ENCODE measurements at regions not wholly inside any gene's neighbourhood (a gene's known extent, or its start where the extent isn't known, plus 50 kb on each side); places are given as distances from the start of the nearest gene placed in this dataset.

DNA sequence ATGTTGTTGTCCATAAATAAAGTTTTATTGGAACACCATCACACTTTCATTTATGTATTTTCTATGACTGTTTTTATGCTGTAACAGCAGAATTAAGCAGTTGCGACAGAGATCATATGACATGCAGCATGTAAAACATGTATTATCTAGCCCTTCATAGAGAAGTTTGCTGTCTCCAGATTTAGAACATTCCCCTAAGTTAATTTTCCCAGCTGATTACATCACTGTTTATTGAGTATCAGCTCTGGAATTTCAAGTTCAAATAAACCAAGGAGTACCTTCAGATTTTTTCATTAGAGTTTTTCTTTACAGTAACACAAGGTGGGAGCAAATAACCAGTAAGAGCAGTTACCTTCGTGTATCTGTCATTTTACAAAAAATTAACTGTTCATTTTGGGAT is 792.8 kb downstream of the USP25 start:
- no peak overlapping the region for H3K4me3 ChIP-seq (ENCODE audit: low read depth, low read length)
- DNase-seq (ENCODE audit: low read depth), result no peak
- TF ChIP-seq, protein P1, sequence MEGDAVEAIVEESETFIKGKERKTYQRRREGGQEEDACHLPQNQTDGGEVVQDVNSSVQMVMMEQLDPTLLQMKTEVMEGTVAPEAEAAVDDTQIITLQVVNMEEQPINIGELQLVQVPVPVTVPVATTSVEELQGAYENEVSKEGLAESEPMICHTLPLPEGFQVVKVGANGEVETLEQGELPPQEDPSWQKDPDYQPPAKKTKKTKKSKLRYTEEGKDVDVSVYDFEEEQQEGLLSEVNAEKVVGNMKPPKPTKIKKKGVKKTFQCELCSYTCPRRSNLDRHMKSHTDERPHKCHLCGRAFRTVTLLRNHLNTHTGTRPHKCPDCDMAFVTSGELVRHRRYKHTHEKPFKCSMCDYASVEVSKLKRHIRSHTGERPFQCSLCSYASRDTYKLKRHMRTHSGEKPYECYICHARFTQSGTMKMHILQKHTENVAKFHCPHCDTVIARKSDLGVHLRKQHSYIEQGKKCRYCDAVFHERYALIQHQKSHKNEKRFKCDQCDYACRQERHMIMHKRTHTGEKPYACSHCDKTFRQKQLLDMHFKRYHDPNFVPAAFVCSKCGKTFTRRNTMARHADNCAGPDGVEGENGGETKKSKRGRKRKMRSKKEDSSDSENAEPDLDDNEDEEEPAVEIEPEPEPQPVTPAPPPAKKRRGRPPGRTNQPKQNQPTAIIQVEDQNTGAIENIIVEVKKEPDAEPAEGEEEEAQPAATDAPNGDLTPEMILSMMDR (IDR thresholded peaks at IDR 0.05; ENCODE audit: insufficient read depth, low read depth, low read length, missing control alignments), result no peak

DNA sequence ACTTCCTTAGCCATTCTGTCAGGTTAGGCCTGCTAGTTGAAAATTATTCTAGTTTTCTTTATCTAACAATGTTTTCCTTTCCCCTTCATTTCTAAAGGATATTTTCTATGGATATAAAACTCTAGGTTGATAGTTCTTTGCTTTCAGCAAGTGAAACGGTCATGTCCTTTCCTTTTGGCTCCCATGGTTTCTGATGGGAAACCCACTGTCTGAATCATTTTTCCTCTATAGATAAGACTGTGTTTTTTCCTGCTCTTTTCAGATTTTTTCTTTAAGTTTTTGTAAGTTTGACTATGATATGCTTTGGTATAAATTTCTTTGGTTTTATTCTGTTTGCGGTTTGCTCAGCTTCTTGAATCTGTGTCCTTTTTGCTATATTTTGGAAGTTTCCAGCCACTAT is 800.9 kb downstream of the USP25 start:
- TF ChIP-seq, protein P1 (IDR thresholded peaks at IDR 0.05; ENCODE audit: insufficient read depth, low read depth, low read length, missing control alignments), result no peak
- H3K4me3 ChIP-seq (ENCODE audit: low read depth, low read length), result no peak overlapping the region
- no peak for DNase-seq (ENCODE audit: low read depth)

DNA sequence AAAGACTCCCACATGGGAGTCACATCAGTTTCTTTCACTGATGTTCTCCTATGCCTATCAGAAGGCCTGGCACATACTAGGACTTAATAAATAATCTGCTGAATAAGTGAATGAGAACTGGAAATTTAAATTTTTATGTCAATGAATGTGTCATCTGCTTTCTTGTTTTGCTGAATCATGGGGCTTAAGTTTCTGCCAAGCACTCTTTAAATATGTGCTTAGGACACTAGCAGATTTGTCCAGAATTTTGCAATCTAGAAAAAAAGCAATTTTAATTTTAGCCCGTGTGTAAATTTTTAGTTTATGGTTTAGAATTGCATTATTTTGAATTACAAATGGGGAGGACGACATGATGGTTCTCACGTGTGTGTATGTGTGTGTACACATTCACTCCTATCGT is 803.1 kb downstream of the USP25 start:
- H3K4me3 ChIP-seq (ENCODE audit: low read depth, low read length), result no peak overlapping the region
- DNase-seq (ENCODE audit: low read depth), result no peak
- TF ChIP-seq, protein P1 (IDR thresholded peaks at IDR 0.05; ENCODE audit: insufficient read depth, low read depth, low read length, missing control alignments), result no peak

DNA sequence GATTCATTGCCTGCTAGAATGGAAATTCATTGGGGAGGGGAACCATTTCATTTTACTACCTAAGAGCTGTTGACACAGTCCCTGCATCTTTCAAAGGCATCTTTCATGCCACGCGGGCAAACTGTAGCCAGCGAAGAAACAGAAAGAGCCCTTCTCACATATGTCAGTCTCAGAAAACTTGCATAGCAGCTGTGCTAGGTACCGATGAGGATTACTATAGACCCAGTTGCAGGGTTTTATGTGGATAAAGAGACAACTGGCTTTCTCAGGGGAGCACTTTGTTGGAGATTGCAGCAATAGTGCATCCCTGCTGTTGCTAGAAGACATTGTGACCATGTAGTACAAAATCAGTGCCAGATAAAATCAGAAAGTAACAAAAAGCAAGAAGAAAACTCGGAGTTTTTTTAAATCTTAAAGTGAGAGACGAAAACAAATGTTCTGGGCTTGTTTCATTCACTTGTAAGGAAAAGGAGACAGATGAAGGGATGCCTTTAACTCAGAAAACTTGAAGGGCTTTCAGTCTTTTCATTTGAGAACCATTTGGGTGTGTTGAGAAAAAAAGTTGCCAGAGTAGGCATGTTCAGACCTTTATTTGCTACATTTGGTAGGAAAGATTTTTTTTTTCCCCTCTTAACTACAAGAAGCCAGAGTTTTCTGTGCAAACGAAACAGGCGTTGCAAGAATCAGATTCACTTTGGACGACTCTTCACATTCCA is 804.1 kb downstream of the USP25 start:
- no peak overlapping the region for H3K4me3 ChIP-seq (ENCODE audit: low read depth, low read length)
- no peak for DNase-seq (ENCODE audit: low read depth)
- TF ChIP-seq, protein P1 (IDR thresholded peaks at IDR 0.05; ENCODE audit: insufficient read depth, low read depth, low read length, missing control alignments), result no peak

GRCh38 chr21:16534408-16535101 is 804.8 kb downstream of the USP25 start:
- TF ChIP-seq, protein P1 (IDR thresholded peaks at IDR 0.05; ENCODE audit: insufficient read depth, low read depth, low read length, missing control alignments), result no peak
- no peak for DNase-seq (ENCODE audit: low read depth)
- no peak overlapping the region for H3K4me3 ChIP-seq (ENCODE audit: low read depth, low read length)

- DNase-seq (ENCODE audit: low read depth), result no peak
- H3K4me3 ChIP-seq (ENCODE audit: low read depth, low read length), result no peak overlapping the region
- TF ChIP-seq, protein P1 (IDR thresholded peaks at IDR 0.05; ENCODE audit: insufficient read depth, low read depth, low read length, missing control alignments), result no peak
These were observed 805.3 kb downstream of the USP25 start for GRCh38 chr21:16535102-16535422.
